Activated T-cell treated with anti-CD3 and anti-CD28 coated beads, Interleukin-2, amount 50 U/mL, for 48 hours (primary cell): ENCODE measurements at regions not wholly inside any gene's neighbourhood (a gene's known extent, or its start where the extent isn't known, plus 50 kb on each side); places are given as distances from the start of the nearest gene placed in this dataset.

ENCODE experiments used
- DNase-seq, 2 experiments: peaks; one replicate each; pipeline ENCODE4 v3.0.0-alpha.2; 2020

DNA sequence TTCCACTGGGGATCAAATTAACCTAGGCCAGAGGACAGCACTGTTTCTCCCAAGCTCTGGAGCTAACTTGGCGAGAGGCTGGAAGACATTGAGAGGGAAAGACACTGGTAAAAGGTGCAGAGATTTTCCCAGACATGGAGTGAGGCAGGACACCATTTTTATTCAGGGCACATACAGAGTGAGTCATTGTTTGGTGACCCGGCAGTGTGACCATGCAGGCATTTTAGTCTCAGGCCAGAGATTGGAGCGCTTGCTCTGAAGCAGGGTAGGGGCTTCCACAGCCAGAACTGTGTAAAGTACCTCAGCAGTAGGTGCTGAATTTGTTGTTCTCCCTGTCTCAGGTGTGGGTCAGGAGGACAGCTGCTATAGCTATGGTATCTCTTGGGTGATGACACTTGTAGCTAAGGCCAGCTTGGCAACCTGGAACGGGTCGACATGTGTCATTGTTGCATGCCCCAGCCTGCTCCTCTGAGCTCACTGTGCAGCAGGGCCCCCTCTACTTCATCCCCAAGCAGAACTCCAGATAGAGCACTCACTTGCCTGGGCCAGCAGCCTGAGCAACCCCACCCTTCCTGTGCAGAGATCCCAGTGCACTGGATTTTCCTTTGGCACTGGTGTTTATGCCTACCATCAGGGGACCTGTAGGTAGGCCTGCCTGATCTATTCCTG lies 79.8 kb upstream of the ATP8A1 start:
- no peak for DNase-seq

DNA sequence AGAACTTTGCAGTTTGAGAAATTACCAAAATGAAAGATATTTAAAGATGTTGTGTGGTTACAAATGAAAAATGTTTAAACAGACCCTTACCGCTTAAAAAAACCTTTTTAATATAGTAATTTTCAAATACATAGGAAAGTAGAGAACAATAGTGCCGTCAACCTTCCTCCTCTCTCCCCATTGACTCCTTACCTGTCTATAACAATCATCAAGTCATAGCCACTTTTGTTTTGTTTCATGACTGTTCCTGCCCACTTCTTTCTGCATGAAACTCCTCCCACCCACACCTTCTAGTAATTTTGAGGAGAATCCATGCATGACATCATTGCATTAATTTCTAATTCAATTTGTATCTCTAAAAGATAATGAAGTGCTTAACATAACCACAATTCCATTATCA lies 76.5 kb upstream of the ATP8A1 start:
- DNase-seq: no peak

DNA sequence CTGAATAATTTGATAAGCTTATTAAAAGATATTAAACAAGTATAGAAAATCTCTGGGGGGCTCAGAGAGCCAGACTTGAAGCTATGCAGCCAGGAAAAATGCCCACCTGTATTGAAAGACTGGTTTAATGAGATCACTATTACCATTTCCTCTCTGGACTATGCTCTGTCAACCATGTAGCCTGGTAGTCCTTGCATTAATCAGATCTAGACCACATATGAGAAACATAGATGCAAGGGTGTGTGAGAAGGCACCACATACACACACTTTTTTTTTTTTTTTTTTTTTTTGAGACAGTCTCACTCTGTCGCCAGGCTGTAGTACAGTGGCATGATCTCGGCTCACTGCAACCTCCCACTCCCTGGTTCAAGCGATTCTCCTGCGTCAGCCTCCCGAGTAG lies 75.9 kb upstream of the ATP8A1 start:
- DNase-seq: no peak

DNA sequence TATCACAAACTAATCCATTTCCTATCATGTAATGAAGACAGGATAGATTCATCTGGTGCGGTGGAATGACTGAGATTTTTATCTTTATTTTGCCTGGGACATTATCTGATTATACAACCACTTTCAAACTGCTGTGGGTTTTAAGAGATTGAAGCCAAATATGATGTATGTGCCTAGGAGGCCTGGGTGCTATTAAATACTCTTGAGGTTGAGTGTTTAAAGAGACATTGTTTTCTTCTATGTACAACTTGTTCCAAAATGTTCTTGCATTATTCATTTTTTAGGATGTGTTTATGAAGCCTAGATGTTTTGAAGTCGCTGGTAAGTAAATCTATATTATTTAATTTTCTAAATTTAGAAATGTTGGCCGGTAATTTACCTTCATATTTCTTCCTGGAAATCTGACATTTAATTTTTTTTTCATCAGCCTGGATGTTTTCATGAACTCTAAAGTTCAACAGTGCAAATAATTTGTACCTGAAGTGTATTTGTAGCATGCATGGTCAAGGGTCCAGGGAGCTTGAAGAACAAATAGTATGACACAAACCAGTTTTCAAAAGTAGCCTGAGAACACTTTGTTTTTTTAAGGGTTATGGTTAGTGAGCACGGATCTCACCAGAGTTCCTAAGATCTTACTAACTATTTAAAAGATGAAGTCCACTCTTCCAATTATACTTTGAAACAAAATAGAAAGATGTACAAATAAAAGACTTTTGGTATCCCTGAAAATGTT lies 72.8 kb upstream of the ATP8A1 start:
- DNase-seq: no peak

DNA sequence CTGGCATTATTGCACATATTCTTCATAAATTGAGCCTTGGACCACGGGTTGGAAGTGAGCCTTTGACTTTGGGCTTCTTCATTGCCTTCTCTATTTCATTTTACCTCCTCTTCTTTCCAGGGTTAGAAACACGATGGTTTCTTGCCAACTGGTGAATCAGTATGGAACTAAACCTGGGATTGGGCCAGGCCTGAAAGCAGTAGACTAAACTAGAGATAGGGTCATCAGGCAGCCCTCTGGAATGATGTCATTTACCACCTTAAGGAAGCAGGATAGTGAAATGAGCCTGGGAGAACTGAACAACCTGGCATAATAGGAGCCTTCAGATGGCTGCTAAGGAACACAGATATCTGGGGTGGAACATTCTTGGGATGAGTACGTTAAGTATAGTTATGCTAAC lies 67.5 kb upstream of the ATP8A1 start:
- DNase-seq: no peak

DNA sequence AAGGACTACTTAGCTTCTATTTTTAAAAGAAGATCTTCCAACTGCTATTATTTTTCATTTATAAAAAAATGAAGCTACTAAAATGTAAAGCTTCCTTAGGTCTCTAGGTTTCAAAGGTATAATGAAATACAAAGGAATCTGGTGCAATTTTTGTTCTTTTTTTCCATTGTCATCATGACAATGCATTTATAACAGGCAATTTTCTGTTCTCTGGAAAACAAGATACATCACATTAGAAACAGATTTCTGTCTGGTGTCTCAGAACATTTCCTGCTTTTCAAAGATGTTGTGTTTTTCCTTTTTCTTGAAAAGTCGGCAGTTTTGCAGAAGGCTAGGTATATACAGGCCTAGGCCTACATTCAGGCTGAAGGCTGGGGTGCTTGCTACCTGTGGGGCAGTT lies 63.6 kb upstream of the ATP8A1 start:
- no peak for DNase-seq

DNA sequence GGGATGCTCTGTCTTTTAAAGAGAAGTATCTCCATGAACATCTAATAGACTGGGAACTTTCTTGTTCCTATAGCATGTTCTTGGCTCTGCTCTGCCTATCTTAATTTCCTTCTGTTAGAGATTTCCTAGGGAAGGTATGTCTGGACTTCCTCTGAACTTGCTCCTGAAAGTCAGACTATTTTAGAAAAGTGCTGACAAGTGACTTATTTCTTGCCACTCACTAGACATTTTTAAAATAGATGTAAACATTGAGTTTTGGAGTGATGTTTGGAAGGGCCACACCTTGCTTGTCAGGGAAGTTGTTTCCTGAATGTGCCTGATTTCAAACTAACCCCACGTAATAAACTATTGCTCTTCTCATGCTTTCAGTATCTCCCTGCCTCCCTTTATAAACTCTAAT lies 62.4 kb upstream of the ATP8A1 start:
- DNase-seq: no peak

DNA sequence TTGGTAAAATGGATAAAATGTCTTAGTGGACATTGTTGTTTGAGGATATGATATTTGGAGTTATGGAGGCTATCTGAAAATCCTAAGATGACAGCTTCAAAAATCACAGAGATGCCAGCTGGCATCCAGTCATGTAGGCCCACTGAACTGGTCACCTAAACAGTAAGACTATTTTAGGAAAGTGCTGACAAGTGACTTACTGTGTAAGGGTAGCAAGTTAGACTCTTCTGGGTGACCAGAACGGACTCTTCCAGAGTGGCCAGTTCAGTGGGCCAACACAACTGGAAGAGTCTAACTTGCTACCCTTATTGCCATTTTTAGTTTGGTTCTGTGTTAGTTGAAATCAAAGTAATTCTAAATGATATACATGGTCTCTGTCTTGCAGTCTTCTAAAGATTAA lies 61.4 kb upstream of the ATP8A1 start:
- DNase-seq: no peak

DNA sequence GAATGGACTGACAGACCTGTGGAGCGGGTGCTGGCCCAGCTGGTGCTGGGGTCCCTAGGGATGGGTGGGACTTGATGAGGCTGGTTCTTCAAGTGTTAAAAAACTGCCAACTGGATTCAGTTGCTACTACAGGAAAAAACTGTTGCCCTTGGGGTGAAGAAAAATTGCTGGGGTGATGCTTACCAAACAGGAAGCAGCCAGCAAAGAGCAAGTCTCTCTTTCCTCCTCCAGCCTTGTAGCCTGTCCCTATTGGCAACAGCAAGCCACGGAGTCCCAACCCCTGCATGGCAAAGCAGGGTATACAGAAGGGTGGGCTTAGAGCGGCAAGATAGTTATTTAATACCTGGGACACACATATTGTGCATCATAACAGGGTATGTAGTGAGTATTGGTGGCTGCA lies 60.1 kb upstream of the ATP8A1 start:
- DNase-seq: no peak

DNA sequence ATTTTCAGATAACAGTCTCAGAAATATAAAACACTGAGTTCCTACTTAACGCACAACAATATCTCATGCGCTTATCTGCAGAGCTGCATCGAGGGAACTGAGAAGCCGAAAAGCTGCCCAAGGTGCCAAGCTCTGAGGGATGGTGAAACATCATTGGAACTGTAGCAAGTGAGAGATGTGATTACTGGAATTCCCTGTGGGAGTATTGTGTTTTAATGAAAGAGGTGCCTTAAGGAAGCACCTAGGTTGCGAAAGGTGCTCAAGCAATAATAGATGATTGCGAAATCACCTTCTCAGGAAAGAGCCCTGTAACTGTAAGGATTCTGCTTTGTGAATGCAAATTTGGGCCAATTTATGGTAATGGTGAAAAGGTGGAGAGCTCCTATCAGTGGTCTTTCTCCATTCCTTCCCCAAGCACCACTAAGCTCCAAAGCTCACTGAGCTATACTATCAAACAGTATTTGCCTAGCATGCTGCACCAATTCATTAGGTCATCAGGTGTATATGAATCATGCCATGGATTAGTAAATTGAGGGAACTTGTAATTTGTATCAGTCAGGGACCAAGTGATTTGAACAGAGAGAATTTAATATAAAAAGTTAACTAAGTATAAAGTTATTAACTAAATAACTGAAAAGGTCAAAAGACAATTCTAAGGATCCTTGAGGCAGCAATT lies 59.0 kb upstream of the ATP8A1 start:
- no peak for DNase-seq

DNA sequence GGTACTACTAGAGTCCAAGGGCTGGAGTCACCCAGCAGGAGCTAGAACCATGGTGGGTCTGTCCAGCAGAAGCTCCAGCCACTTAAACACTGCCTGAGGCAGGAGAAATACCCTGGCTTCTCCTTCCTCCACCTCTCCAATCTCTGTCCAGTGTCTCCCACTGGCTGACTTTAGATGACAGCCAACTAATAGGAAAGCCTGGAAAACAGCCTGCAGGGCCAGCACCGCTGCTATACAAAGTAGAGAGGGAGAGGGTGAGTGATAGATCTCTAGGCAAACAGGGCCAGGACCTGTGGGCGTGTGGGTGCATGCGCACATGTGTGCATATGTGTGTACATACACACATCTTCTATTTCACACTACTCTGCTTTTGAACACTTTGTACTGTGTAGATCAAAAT lies 56.5 kb upstream of the ATP8A1 start:
- no peak for DNase-seq

DNA sequence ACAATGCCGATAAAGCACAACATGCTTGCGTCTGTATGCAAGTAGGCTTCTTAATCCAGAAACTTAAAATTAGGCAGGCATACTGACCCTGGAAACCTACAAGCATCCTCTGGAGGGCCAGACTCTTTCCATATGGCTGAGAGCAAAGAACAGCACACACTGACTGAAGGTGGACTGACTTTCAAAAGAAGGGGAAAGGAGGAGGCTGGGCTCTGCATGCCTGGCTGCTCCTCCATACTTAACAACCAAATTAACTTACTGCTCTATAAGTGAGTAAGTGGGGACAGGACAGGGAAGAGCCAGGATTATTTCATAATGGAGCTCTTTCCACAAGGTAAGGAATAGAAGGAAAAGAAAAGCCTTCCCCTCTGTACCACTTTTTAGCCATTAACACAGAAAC lies 55.9 kb upstream of the ATP8A1 start:
- no peak for DNase-seq

DNA sequence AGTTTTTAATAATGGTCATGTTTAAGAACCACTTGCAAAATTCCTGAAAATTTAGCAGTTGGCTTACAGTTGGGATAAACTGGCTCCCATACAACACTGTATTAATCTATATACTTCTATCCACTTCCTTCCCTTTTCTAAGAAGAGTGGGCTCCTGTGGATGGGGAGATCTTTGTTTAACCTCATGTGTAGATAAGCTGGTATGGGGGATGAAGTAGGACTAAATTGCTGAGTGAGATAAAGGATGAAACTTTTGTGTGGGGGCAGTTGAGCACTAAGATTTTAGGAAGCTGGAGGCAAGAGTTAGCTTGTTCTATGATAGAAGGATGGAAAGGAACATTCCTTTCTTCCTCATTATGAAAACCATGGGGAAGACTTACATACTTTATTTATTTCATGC lies 54.6 kb upstream of the ATP8A1 start:
- no peak for DNase-seq

DNA sequence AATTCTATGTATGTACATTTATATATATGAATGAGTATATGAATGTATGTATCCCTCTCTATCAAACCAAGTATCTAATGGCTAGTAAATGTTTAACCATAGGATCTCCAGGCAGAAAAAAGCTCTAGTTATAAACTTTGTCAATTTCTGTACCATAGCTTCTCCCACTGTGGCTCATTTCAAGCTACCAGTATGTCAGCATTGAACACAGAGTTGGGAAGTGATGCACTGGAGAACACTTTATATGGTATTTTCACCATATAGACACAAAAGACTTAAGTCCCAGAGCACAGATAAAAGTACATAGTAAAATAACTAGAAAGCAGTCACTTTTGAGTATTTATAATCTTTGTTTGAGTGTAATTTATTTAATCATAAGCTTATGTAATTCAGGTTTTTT lies 53.9 kb upstream of the ATP8A1 start:
- DNase-seq: no peak

DNA sequence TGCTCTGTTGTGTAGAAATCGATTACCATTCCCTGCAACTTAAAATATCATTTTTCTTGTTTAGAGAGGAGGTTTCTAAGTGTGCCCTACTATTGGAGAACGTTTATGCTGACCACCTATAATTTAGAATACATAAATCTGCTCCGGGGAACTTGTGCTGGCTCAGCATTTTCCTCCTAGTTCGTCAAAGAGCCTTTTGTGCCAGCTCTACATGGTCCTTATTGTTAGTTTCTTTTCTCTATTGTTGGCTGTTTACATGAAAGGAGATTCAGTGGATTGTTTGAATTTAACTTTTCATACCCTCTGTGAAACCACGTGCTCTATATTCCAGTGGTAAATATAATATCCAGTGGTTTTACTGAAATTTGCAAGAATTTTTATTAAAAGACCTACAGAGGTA lies 53.4 kb upstream of the ATP8A1 start:
- no peak for DNase-seq

DNA sequence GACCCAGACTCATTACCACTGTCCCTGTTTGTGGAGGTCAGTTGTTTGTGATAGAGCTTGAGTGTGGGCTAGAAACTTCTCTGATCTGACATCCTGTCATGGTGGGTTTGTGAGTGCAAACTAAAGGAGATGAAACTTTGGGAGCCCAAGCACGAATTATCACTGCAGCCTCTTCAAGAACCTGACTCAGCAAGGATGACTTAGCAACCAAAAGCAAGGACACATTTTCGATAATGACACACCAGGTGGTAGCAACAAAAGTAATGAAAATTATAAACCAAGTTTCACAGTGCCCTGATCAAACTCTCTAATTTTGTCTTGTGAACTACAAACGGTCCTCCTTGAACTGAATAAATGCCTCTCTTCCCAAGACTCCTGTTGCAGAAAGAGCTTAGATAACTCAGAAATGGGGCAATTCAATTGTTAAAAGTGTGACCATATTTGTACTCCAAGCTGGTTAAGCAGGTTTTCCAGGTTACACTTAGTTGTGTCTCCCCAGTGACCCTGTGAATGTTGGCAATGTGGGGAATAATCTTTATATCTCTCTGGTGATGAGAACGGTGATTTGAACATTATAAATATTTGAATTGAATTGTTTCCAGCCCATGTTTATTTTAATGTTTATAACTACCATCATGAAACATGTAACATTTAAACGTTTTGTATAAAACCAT lies 52.6 kb upstream of the ATP8A1 start:
- no peak for DNase-seq

DNA sequence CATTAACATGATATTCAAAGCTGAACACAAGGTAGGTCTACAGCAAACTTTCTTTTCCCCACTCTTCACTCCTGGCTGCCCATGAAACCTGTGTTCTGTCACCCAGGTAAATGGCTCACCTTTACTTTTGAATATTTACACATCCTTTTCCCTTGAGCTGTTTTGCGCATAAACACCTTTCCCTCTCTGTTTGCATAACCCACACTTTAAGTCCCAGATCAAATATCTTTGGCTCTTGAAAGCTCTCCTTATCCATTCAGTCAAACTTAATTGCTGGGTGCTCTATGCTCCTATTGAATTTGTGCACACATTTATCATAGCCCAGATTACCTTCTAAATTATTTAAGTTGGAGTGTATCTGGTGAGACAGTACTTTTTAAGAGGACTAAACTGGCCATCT lies 51.7 kb upstream of the ATP8A1 start:
- no peak for DNase-seq
